GM18517 (cell line): ENCODE measurements at regions not wholly inside any gene's neighbourhood (a gene's known extent, or its start where the extent isn't known, plus 50 kb on each side); places are given as distances from the start of the nearest gene placed in this dataset.

ENCODE experiments used
- ATAC-seq: cut with Tn5 transposase; IDR thresholded peaks from one replicate; pipeline ENCODE4 v1.9.1; 2021; ENCODE audit warnings: mild to moderate bottlenecking, moderate library complexity; ENCODE audit not compliant: unreplicated experiment

- peak; percentile 86 for ATAC-seq
Measured at GRCh38 chrX:20527558-20528011, 260.9 kb upstream of the RPS6KA3 start.

- ATAC-seq = no peak
Measured at GRCh38 chrX:20527041-20527440, 260.3 kb upstream of the RPS6KA3 start.

GRCh38 chrX:20523626-20524312 is 257.1 kb upstream of the RPS6KA3 start:
- no peak for ATAC-seq

GRCh38 chrX:20522420-20522819 is 255.7 kb upstream of the RPS6KA3 start:
- no peak for ATAC-seq

GRCh38 chrX:20521222-20521621 is 254.5 kb upstream of the RPS6KA3 start:
- ATAC-seq = no peak

DNA sequence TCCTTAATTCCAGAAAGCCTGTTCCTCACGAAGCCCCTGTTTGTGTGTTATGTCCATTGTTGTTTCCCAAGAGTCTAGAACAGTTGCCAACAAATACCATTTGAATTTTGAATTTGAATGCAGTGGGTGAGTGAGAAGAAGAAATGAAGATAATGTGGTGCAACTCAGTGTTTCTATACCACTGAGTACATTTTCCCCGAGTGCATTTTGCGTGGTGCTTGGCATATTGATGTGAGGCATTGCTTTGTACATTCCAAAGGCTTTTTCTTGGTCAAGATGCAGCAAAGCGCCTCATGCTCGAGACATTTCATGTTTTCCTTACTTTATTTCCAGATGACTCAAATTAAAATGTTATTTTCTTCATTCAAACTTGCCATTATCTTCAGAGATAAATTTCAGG is 253.1 kb upstream of the RPS6KA3 start:
- ATAC-seq = no peak

DNA sequence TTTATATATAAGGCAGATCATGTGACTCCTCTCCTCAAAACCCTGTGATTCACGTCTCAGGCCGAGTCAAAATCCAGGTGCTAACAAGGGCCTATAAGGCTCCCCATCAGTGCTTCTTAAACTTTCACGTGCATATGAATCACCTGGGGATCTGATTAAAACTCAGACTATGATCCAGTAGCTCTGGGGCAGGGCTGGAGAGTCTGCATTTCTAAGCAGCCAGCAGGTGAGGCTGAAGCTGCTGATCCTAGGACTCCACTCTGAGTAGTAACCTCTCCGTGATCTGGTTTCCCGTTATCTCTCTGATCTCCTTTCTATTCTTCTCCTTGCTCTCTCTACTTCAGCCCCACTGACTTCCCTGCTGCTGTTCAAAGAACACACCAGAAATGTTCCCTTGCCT is 252.4 kb upstream of the RPS6KA3 start:
- no peak for ATAC-seq

GRCh38 chrX:20517565-20517964 is 250.9 kb upstream of the RPS6KA3 start:
- ATAC-seq = no peak

DNA sequence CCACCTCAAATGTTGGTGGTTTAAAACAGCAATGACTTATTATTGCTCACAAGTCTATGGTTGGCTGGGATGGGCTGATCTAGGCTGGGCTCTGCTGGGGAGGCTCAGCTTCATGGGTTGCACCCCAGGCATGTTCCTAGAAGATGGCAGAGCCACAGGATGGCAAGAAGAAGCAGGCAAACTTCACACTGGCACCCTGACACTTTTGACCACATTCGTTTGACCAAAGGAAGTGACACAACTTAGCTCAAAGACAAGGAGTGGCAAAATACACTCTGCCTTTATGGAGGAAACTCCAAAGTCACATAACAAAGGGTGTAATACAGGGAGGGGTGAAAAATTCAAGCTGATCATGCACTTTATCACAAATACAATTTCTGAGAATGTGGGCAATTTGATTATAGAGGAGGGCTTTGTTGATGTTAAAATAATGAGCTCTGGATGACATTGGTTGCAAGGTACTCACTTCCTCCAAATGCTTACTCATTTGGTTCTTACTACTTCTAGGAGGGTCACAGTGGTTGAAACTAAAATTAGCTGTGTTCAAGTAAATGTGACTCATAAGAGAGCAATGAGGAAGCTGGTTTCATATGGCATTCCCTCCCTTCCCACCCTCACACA is 249.2 kb upstream of the RPS6KA3 start:
- ATAC-seq = peak; percentile 97

GRCh38 chrX:20514358-20514757 is 247.6 kb upstream of the RPS6KA3 start:
- no peak for ATAC-seq

- ATAC-seq = no peak
Measured at GRCh38 chrX:20513185-20513584, 246.5 kb upstream of the RPS6KA3 start.

DNA sequence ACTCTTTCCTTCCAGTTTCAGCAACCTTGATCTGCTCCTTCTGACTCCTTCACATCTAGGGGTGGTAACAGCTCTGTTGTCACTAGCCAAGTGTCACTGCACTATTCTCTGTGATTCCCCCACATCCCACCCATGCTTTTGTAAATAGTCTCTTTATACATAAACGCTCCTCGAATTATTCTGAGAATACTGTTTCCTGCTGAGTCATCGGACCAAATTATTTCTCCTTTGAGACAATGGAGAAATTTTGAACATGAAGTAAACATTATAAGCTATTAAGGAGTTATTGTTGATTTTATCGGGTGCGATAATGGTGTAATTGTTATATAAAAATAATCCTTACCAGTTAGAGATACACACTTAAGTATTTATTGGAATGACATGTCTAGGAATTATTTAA is 245.1 kb upstream of the RPS6KA3 start:
- no peak for ATAC-seq

- ATAC-seq = no peak
Measured at GRCh38 chrX:20507901-20508620, 241.4 kb upstream of the RPS6KA3 start.

DNA sequence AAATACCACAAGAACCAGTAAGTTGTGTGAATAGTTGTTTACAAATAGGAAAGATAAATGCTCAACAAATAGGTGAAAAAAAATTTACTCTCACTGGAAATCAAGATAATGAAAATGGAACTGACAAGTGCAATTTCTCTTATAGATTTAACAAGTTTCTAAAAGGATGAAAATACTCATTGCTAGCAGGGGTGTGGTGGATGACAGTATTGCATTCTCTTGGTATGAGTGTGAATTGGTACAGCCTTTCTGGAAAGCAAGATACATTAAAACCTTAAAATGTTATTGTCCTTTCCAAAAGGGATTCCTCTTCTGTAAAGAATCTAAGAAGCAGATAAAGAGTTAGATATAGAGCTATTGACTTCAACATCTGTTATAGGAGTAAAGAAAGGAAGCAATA is 240.0 kb upstream of the RPS6KA3 start:
- peak; percentile 51 for ATAC-seq

- ATAC-seq = no peak
Measured at GRCh38 chrX:20500949-20501348, 234.2 kb upstream of the RPS6KA3 start.

DNA sequence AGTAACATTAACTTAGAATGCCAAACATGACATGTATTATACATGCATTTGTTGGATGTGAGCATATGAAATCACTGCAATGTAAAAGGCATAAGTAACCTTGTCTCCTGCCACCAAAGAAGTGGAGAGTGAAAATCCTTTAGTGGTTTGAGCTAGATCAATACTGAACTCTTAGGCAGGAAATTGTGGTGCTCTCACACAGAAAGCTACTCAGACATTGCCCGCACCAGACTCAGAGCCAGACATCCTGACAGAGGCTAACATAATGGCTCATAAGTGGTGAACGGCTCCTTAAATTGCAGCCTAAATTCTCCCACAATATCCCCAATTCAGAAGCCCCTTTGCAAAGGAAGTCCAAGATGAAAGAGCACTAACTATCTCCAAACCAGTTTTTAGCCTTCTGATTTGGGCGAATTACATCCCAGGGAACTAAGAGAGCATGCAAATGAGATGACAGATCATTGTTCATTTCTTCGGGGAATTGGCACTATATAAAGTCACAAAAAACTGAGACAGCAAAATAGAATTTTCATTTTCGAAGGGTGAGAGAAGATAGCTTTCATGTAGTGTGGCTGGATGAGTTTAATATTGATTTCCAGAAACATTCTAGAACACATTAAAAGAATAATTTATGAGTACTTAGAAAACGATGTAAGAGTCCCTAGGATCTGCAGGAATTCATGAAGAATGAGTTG is 233.6 kb upstream of the RPS6KA3 start:
- ATAC-seq = no peak

DNA sequence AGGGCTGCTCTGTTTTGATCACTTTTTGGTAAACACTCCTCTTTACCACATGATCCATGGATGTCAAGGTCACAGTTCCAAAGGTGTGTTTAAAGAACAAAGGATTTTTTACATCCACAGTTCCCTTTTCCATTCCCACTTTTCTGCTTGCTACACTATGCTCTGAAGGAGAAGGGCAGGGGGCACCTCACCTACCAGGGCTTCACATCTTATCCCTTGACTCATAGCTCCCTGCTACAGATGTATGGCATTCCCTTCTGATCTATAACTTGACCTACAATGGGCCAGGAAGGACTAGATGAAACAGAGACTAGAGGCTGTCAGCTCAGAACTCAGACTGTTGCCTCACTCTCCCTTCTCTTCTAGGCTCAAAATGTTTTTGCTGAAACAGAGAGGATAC is 233.1 kb upstream of the RPS6KA3 start:
- no peak for ATAC-seq

GRCh38 chrX:20498851-20499635 is 232.3 kb upstream of the RPS6KA3 start:
- no peak for ATAC-seq

- no peak for ATAC-seq
Measured at GRCh38 chrX:20495575-20495974, 228.9 kb upstream of the RPS6KA3 start.

GRCh38 chrX:20488473-20488872 is 221.8 kb upstream of the RPS6KA3 start:
- ATAC-seq = no peak

GRCh38 chrX:20487227-20487626 is 220.5 kb upstream of the RPS6KA3 start:
- no peak for ATAC-seq
